ENCODE measurements at regions not wholly inside any gene's neighbourhood (a gene's known extent, or its start where the extent isn't known, plus 50 kb on each side); places are given as distances from the start of the nearest gene placed in this dataset.

GRCh38 chr12:46892034-46892705, 66.4 kb upstream of the SLC38A4 start:
- no peak overlapping the region for H3K4me3 ChIP-seq
- DNase-seq = no peak
- ATAC-seq = no peak
- no peak for TF ChIP-seq CTCF (IDR thresholded peaks at IDR 0.05)
- intact Hi-C loops (cut with DNase I) = no loop called here
- no peaks in the 10 kb centered on the region for H3K4me1 ChIP-seq
- H3K9me3 ChIP-seq = no peaks in the 10 kb centered on the region
- no peak overlapping the region for H3K27ac ChIP-seq
- H3K27me3 ChIP-seq (ENCODE audit: low read depth) = no peaks in the 10 kb centered on the region
- H3K36me3 ChIP-seq = no peaks in the 10 kb centered on the region

- DNase-seq (no peak), ATAC-seq (no peak)
- no peak overlapping the region for H3K4me3 ChIP-seq
- no peaks in the 10 kb centered on the region for H3K9me3 ChIP-seq
- intact Hi-C loops (cut with DNase I) = no loop called here
- H3K27ac ChIP-seq = no peak overlapping the region
- no peak for TF ChIP-seq CTCF (IDR thresholded peaks at IDR 0.05)
- H3K4me1 ChIP-seq = no peaks in the 10 kb centered on the region
- H3K36me3 ChIP-seq = no peaks in the 10 kb centered on the region
- H3K27me3 ChIP-seq (ENCODE audit: low read depth) = no peaks in the 10 kb centered on the region
Observed at GRCh38 chr12:46892887-46893286, 67.1 kb upstream of the SLC38A4 start.

GRCh38 chr12:46893434-46893833, 67.6 kb upstream of the SLC38A4 start:
- H3K36me3 ChIP-seq = no peaks in the 10 kb centered on the region
- intact Hi-C loops (cut with DNase I) = no loop called here
- no peak for TF ChIP-seq CTCF (IDR thresholded peaks at IDR 0.05)
- no peaks in the 10 kb centered on the region for H3K27me3 ChIP-seq (ENCODE audit: low read depth)
- no peak for DNase-seq
- no peak overlapping the region for H3K27ac ChIP-seq
- H3K4me1 ChIP-seq = no peaks in the 10 kb centered on the region
- H3K9me3 ChIP-seq = no peaks in the 10 kb centered on the region
- ATAC-seq = no peak
- H3K4me3 ChIP-seq = no peak overlapping the region

GRCh38 chr12:46895726-46896125, 69.9 kb upstream of the SLC38A4 start:
- ATAC-seq = no peak
- Histone ChIP-seq H3K9me3 (no peaks in the 10 kb centered on the region), H3K36me3 (no peaks in the 10 kb centered on the region), H3K27me3 (ENCODE audit: low read depth) (no peaks in the 10 kb centered on the region), H3K4me3 (no peak overlapping the region), H3K27ac (no peak overlapping the region), H3K4me1 (no peaks in the 10 kb centered on the region)
- TF ChIP-seq CTCF (IDR thresholded peaks at IDR 0.05) = no peak
- intact Hi-C loops (cut with DNase I) = no loop called here
- DNase-seq = no peak

GRCh38 chr12:46896680-46897079, 70.9 kb upstream of the SLC38A4 start:
- TF ChIP-seq CTCF (IDR thresholded peaks at IDR 0.05) = no peak
- no peaks in the 10 kb centered on the region for H3K9me3 ChIP-seq
- H3K4me1 ChIP-seq = no peaks in the 10 kb centered on the region
- no peaks in the 10 kb centered on the region for H3K36me3 ChIP-seq
- no peaks in the 10 kb centered on the region for H3K27me3 ChIP-seq (ENCODE audit: low read depth)
- H3K27ac ChIP-seq = no peak overlapping the region
- H3K4me3 ChIP-seq = no peak overlapping the region
- intact Hi-C loops (cut with DNase I) = no loop called here
- ATAC-seq = no peak
- no peak for DNase-seq
